ENCODE measurements at regions not wholly inside any gene's neighbourhood (a gene's known extent, or its start where the extent isn't known, plus 50 kb on each side); places are given as distances from the start of the nearest gene placed in this dataset.
"Not testable (repeated sequence)": the region's sequence is repeated elsewhere in the genome, so short reads cannot be mapped to it uniquely, and the experiment has no call there.

- TF ChIP-seq CTCF (conservative IDR thresholded peaks at IDR 0.05; ENCODE audit: low read depth, low read length); EZH2phosphoT487 (IDR thresholded peaks at IDR 0.05; ENCODE audit: borderline replicate concordance, low read length): not testable (repeated sequence)
Measured at GRCh38 chr20:29871816-29872215, 1385.6 kb upstream of the DEFB115 start.

Measured in PC-3 (cell line).